ENCODE measurements at regions not wholly inside any gene's neighbourhood (a gene's known extent, or its start where the extent isn't known, plus 50 kb on each side); places are given as distances from the start of the nearest gene placed in this dataset.

DNA sequence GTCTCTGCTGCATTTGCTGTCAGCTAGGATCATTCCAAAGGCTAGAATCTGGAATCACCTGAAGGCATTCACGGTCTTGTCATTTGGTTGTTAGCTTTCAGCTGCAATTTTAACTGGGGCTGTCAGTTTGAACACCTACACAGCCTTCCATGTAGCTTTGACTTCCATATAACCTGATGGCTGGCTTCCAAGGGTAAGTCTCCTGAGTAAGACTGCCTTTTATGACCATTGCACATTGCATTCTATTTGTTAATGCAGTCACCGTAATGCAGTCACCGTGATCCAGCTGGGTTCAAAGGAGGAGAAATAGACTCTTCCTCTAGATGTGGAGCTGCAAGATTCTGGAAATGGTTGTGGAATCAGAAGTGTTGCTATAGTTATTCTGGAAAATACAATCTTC lies 1284.2 kb downstream of the ADGRL3 start:
- H3K4me3 ChIP-seq (ENCODE audit: low read depth in 1 of 2, low read length in 2 of 2): no peak overlapping the region
- no peaks in the 10 kb centered on the region for H3K27me3 ChIP-seq (ENCODE audit: low read depth, low read length)
- H3K9me3 ChIP-seq (ENCODE audit: control insufficient read depth in 1 of 2, low read length in 2 of 2): no peaks in the 10 kb centered on the region
- no peaks in the 10 kb centered on the region for H3K36me3 ChIP-seq (ENCODE audit: control insufficient read depth in 1 of 2, insufficient read depth in 2 of 2, low read length in 2 of 2)
- no peak overlapping the region for H3K27ac ChIP-seq (ENCODE audit: low read length)
- H3K4me1 ChIP-seq (ENCODE audit: control insufficient read depth in 1 of 2, insufficient read depth in 2 of 2, low read length in 2 of 2): no peaks in the 10 kb centered on the region

GRCh38 chr4:62482355-62482754 lies 1282.2 kb downstream of the ADGRL3 start:
- Histone ChIP-seq H3K4me1 (ENCODE audit: control insufficient read depth in 1 of 2, insufficient read depth in 2 of 2, low read length in 2 of 2) (no peaks in the 10 kb centered on the region), H3K27ac (ENCODE audit: low read length) (no peak overlapping the region), H3K9me3 (ENCODE audit: control insufficient read depth in 1 of 2, low read length in 2 of 2) (no peaks in the 10 kb centered on the region), H3K36me3 (ENCODE audit: control insufficient read depth in 1 of 2, insufficient read depth in 2 of 2, low read length in 2 of 2) (no peaks in the 10 kb centered on the region), H3K27me3 (ENCODE audit: low read depth, low read length) (no peaks in the 10 kb centered on the region), H3K4me3 (ENCODE audit: low read depth in 1 of 2, low read length in 2 of 2) (no peak overlapping the region)

DNA sequence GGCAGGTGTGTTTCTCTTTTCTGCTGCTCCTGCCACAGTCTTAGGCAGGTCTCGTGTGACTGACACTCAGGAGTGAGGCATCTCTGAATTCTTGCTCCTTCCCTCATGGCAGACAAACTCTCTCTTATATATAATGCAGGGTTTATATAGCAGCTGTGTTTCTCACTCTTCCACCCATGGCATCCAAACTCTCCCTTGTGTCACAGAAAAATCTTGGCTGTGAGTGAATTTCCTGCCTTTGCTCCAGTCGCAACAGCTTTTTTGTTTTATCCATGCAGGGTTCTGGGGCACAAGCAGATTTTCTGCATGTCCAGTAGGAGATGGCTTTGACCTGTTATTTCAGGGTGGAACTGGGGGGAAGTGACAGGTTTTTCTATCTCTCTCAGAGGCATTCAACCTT lies 1275.5 kb downstream of the ADGRL3 start:
- Histone ChIP-seq H3K4me1 (ENCODE audit: control insufficient read depth in 1 of 2, insufficient read depth in 2 of 2, low read length in 2 of 2) (no peaks in the 10 kb centered on the region), H3K4me3 (ENCODE audit: low read depth in 1 of 2, low read length in 2 of 2) (no peak overlapping the region), H3K27ac (ENCODE audit: low read length) (no peak overlapping the region), H3K9me3 (ENCODE audit: control insufficient read depth in 1 of 2, low read length in 2 of 2) (no peaks in the 10 kb centered on the region), H3K27me3 (ENCODE audit: low read depth, low read length) (no peaks in the 10 kb centered on the region), H3K36me3 (ENCODE audit: control insufficient read depth in 1 of 2, insufficient read depth in 2 of 2, low read length in 2 of 2) (no peaks in the 10 kb centered on the region)

- Histone ChIP-seq H3K27ac (ENCODE audit: low read length) (no peak overlapping the region), H3K4me1 (ENCODE audit: control insufficient read depth in 1 of 2, insufficient read depth in 2 of 2, low read length in 2 of 2) (no peaks in the 10 kb centered on the region), H3K4me3 (ENCODE audit: low read depth in 1 of 2, low read length in 2 of 2) (no peak overlapping the region), H3K36me3 (ENCODE audit: control insufficient read depth in 1 of 2, insufficient read depth in 2 of 2, low read length in 2 of 2) (no peaks in the 10 kb centered on the region), H3K27me3 (ENCODE audit: low read depth, low read length) (no peaks in the 10 kb centered on the region), H3K9me3 (ENCODE audit: control insufficient read depth in 1 of 2, low read length in 2 of 2) (no peaks in the 10 kb centered on the region)
Observed at GRCh38 chr4:62474802-62475201, 1274.7 kb downstream of the ADGRL3 start.

GRCh38 chr4:62471021-62471420 lies 1270.9 kb downstream of the ADGRL3 start:
- no peak overlapping the region for H3K27ac ChIP-seq (ENCODE audit: low read length)
- H3K36me3 ChIP-seq (ENCODE audit: control insufficient read depth in 1 of 2, insufficient read depth in 2 of 2, low read length in 2 of 2): no peaks in the 10 kb centered on the region
- no peak overlapping the region for H3K4me3 ChIP-seq (ENCODE audit: low read depth in 1 of 2, low read length in 2 of 2)
- H3K9me3 ChIP-seq (ENCODE audit: control insufficient read depth in 1 of 2, low read length in 2 of 2): no peaks in the 10 kb centered on the region
- no peaks in the 10 kb centered on the region for H3K27me3 ChIP-seq (ENCODE audit: low read depth, low read length)
- no peaks in the 10 kb centered on the region for H3K4me1 ChIP-seq (ENCODE audit: control insufficient read depth in 1 of 2, insufficient read depth in 2 of 2, low read length in 2 of 2)

GRCh38 chr4:62470421-62470983 lies 1270.4 kb downstream of the ADGRL3 start:
- no peaks in the 10 kb centered on the region for H3K27me3 ChIP-seq (ENCODE audit: low read depth, low read length)
- H3K36me3 ChIP-seq (ENCODE audit: control insufficient read depth in 1 of 2, insufficient read depth in 2 of 2, low read length in 2 of 2): no peaks in the 10 kb centered on the region
- no peaks in the 10 kb centered on the region for H3K4me1 ChIP-seq (ENCODE audit: control insufficient read depth in 1 of 2, insufficient read depth in 2 of 2, low read length in 2 of 2)
- H3K4me3 ChIP-seq (ENCODE audit: low read depth in 1 of 2, low read length in 2 of 2): no peak overlapping the region
- no peaks in the 10 kb centered on the region for H3K9me3 ChIP-seq (ENCODE audit: control insufficient read depth in 1 of 2, low read length in 2 of 2)
- no peak overlapping the region for H3K27ac ChIP-seq (ENCODE audit: low read length)

DNA sequence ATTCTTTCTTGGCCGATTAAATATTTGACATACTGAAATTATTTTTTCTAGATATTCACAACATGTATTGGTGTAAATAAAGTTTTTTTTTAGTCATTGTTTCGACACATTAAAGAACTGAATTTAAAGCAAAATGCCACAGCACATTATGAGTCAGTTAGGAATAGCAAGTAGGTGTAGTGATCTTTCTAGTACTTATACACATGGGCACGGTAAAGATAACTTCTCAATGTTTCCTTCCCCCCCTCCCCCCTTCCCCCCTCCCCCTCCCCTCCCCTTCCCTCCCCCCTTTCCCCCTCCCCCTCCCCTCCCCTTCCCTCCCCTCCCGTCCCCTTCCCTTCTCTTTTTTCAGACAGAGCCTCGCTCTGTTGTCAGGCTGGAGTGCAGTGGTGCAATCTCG lies 1269.9 kb downstream of the ADGRL3 start:
- no peaks in the 10 kb centered on the region for H3K4me1 ChIP-seq (ENCODE audit: control insufficient read depth in 1 of 2, insufficient read depth in 2 of 2, low read length in 2 of 2)
- no peaks in the 10 kb centered on the region for H3K36me3 ChIP-seq (ENCODE audit: control insufficient read depth in 1 of 2, insufficient read depth in 2 of 2, low read length in 2 of 2)
- H3K27me3 ChIP-seq (ENCODE audit: low read depth, low read length): no peaks in the 10 kb centered on the region
- no peak overlapping the region for H3K27ac ChIP-seq (ENCODE audit: low read length)
- no peak overlapping the region for H3K4me3 ChIP-seq (ENCODE audit: low read depth in 1 of 2, low read length in 2 of 2)
- H3K9me3 ChIP-seq (ENCODE audit: control insufficient read depth in 1 of 2, low read length in 2 of 2): no peaks in the 10 kb centered on the region

- Histone ChIP-seq H3K27ac (ENCODE audit: low read length) (no peak overlapping the region), H3K36me3 (ENCODE audit: control insufficient read depth in 1 of 2, insufficient read depth in 2 of 2, low read length in 2 of 2) (no peaks in the 10 kb centered on the region), H3K9me3 (ENCODE audit: control insufficient read depth in 1 of 2, low read length in 2 of 2) (no peaks in the 10 kb centered on the region), H3K4me1 (ENCODE audit: control insufficient read depth in 1 of 2, insufficient read depth in 2 of 2, low read length in 2 of 2) (no peaks in the 10 kb centered on the region), H3K27me3 (ENCODE audit: low read depth, low read length) (no peaks in the 10 kb centered on the region), H3K4me3 (ENCODE audit: low read depth in 1 of 2, low read length in 2 of 2) (no peak overlapping the region)
Observed at GRCh38 chr4:62461961-62462360, 1261.8 kb downstream of the ADGRL3 start.

DNA sequence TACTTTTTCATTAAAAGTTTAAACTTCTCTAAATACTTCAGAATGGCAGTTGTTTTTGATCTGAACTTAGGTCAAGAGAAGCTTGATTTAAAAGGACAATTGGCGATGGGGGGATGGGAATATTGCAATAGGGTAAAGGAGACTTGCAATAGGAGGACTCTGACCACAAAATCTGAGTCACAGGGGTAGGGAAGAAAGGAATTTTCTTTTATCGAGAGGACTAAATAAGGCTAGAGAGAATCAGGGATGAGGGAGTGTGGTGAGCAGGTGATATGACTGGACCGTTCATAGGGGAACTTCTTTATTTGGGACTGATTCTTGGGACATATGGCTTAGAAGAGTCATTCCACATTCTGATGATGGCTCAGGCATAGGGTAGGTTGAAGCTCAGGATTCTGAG lies 1260.2 kb downstream of the ADGRL3 start:
- H3K27me3 ChIP-seq (ENCODE audit: low read depth, low read length): no peaks in the 10 kb centered on the region
- no peaks in the 10 kb centered on the region for H3K36me3 ChIP-seq (ENCODE audit: control insufficient read depth in 1 of 2, insufficient read depth in 2 of 2, low read length in 2 of 2)
- H3K4me3 ChIP-seq (ENCODE audit: low read depth in 1 of 2, low read length in 2 of 2): no peak overlapping the region

DNA sequence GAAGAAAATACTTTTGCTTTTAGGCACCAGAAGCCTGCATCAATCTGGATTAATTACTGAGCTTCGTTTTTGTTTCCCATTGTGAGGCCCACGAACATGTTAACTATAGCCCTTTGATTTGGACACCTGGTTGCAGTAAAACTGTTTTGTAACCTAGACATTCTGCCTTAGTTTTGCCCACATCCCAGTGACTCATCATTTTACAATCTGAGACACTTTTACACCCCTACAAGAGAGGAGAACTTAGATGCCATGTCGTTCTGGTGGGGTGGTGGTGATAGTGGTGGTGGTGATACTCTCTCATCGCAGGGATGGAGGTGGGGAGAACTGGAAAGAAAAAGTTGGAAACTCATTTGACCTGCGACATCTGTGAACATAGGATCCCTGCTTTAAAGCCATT lies 1257.2 kb downstream of the ADGRL3 start:
- H3K27me3 ChIP-seq (ENCODE audit: low read depth, low read length): no peaks in the 10 kb centered on the region
- no peaks in the 10 kb centered on the region for H3K9me3 ChIP-seq (ENCODE audit: control insufficient read depth in 1 of 2, low read length in 2 of 2)
- no peaks in the 10 kb centered on the region for H3K4me1 ChIP-seq (ENCODE audit: control insufficient read depth in 1 of 2, insufficient read depth in 2 of 2, low read length in 2 of 2)
- no peak overlapping the region for H3K4me3 ChIP-seq (ENCODE audit: low read depth in 1 of 2, low read length in 2 of 2)
- H3K36me3 ChIP-seq (ENCODE audit: control insufficient read depth in 1 of 2, insufficient read depth in 2 of 2, low read length in 2 of 2): no peaks in the 10 kb centered on the region
- no peak overlapping the region for H3K27ac ChIP-seq (ENCODE audit: low read length)

More for the DNA sequence above, 1260.2 kb downstream of the ADGRL3 start:
- Histone ChIP-seq H3K27ac (ENCODE audit: low read length) (no peak overlapping the region), H3K4me1 (ENCODE audit: control insufficient read depth in 1 of 2, insufficient read depth in 2 of 2, low read length in 2 of 2) (no peaks in the 10 kb centered on the region), H3K9me3 (ENCODE audit: control insufficient read depth in 1 of 2, low read length in 2 of 2) (no peaks in the 10 kb centered on the region)

- H3K4me3 ChIP-seq (ENCODE audit: low read depth in 1 of 2, low read length in 2 of 2): no peak overlapping the region
- H3K27me3 ChIP-seq (ENCODE audit: low read depth, low read length): no peaks in the 10 kb centered on the region
- no peak overlapping the region for H3K27ac ChIP-seq (ENCODE audit: low read length)
- no peaks in the 10 kb centered on the region for H3K36me3 ChIP-seq (ENCODE audit: control insufficient read depth in 1 of 2, insufficient read depth in 2 of 2, low read length in 2 of 2)
- no peaks in the 10 kb centered on the region for H3K4me1 ChIP-seq (ENCODE audit: control insufficient read depth in 1 of 2, insufficient read depth in 2 of 2, low read length in 2 of 2)
- H3K9me3 ChIP-seq (ENCODE audit: control insufficient read depth in 1 of 2, low read length in 2 of 2): no peaks in the 10 kb centered on the region
Observed at GRCh38 chr4:62455871-62456270, 1255.7 kb downstream of the ADGRL3 start.

- no peaks in the 10 kb centered on the region for H3K4me1 ChIP-seq (ENCODE audit: control insufficient read depth in 1 of 2, insufficient read depth in 2 of 2, low read length in 2 of 2)
- no peak overlapping the region for H3K27ac ChIP-seq (ENCODE audit: low read length)
- H3K4me3 ChIP-seq (ENCODE audit: low read depth in 1 of 2, low read length in 2 of 2): no peak overlapping the region
- H3K27me3 ChIP-seq (ENCODE audit: low read depth, low read length): no peaks in the 10 kb centered on the region
- H3K9me3 ChIP-seq (ENCODE audit: control insufficient read depth in 1 of 2, low read length in 2 of 2): no peaks in the 10 kb centered on the region
- no peaks in the 10 kb centered on the region for H3K36me3 ChIP-seq (ENCODE audit: control insufficient read depth in 1 of 2, insufficient read depth in 2 of 2, low read length in 2 of 2)
Observed at GRCh38 chr4:62454535-62454934, 1254.4 kb downstream of the ADGRL3 start.

Data from muscle layer of duodenum (tissue), 2 donors.